ENCODE measurements at regions not wholly inside any gene's neighbourhood (a gene's known extent, or its start where the extent isn't known, plus 50 kb on each side); places are given as distances from the start of the nearest gene placed in this dataset.

- no peak for TF ChIP-seq CTCF (IDR thresholded peaks at IDR 0.05)
- no peak for TF ChIP-seq POLR2A (IDR thresholded peaks at IDR 0.05)
Observed at GRCh38 chr10:113495553-113495952, 57.3 kb upstream of the HABP2 start.
